Inferior parietal cortex (tissue), 1 donor: ENCODE measurements at regions not wholly inside any gene's neighbourhood (a gene's known extent, or its start where the extent isn't known, plus 50 kb on each side); places are given as distances from the start of the nearest gene placed in this dataset.
"Not testable (repeated sequence)": the region's sequence is repeated elsewhere in the genome, so short reads cannot be mapped to it uniquely, and the experiment has no call there.

ENCODE experiments used
- DNase-seq: peaks from one replicate; pipeline ENCODE4 v3.0.0-alpha.2; 2016; ENCODE audit errors: extremely low spot score

DNA sequence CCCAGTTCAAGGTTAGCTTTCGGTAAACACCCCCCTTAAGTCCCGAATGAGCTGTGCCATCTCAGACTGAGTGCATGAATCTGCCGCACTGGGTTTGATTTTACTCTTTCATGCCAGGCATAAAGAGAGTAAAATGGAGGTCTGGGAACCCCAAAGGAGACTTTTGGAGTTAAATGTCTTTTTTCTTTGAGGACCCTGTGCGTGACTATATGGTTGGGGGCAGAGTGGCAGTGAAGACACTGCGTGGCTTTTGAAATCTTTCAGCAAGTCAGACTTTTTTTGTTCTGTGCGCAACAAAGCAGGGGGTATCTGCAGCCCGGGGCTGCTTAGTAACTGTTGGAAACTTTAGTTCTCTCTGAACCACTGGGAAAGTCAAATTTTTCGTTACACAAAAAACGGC, 392.9 kb upstream of the SALL1 start:
- DNase-seq: no peak

DNA sequence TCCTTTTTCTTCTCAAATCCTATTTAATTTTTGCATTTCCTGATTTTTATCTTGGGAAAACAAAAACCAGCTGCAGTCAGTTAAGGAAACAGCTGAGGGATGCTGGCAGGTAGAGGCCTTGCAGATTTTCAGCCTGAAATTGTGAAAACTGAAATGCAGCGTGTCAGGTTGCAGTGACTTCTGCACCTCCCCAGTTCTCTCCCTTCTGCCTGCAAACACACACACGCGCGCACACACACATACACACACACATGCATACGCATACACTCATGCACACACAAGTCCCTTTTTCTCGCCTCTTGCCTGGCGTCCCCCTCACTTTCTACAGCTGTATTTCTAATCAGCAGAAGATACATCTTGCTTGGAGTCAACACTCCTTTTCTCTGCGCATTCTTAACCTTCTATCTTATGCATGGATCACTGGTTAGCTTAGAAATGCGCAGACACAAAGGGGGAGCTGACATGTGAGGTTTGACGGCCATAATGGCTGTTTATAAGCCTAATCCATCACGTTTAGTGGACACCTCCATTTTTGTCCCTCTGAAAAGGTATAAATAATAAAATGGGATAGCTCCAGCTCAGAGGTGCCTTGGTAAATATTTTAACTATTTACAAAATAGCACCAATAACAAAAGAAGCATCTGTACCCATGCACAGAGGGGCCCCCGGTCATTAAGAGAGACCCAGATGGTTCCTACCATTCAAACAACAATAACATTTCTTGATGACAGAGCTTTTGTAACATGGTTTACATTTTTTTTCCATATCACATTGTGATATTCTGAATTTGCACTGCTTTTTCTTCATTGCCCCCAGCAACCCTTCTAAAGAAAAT, 392.1 kb upstream of the SALL1 start:
- no peak for DNase-seq

DNA sequence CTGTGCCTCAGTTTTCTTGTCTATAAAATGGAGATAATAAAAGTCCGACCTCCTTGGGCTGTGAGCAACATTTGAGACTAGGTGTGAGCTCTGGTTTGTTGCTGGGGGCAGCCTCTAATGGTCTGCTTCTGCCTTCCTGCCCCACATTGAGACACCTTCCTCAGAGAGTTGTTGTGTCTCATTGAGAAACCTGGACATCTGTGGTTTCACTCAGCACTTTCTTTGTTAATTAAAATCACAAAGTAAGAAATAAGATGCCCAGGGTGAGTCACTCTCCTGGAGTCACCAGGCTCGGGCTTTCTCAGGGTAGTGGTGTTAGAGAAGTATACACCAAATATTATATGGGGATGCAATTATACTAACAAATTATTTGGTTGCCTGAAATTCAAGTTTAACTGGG, 389.2 kb upstream of the SALL1 start:
- no peak for DNase-seq

DNA sequence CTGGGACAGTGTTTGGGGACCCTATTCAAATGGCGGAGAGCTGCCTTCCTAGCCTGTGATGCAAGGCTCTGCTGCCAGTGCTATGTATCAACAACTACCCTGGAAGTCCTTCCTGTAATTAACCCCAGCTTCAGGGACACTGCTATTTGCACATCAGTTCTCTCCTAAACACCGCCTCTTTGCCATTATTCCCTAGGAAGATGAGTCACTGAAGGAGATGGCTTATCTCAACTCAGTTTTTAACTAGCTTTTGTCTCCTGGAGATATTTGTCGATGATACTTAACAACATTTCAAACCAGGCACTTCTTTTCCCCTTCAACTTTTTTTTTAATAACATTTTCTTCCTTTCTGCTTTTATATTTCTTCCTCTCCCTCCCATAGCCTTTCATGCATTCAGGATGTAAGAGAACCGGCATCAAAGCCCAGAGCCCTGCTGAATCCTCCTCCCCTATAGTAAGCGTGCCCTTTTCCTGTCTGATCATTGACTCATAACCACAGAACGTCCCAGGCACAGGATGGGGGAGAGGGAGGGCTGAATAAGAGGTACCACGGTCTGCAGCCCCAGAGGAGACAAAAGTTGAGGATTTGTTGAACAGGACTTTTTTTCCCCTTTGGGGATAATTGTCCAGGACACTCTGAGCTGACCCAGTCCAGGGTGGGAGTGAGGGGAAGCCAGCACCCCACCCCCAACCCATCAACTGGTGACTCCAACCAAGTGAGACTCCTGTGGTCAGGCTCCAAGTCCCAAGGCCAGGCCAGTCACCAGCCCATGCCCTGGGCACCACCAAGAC, 387.8 kb upstream of the SALL1 start:
- DNase-seq: no peak

DNA sequence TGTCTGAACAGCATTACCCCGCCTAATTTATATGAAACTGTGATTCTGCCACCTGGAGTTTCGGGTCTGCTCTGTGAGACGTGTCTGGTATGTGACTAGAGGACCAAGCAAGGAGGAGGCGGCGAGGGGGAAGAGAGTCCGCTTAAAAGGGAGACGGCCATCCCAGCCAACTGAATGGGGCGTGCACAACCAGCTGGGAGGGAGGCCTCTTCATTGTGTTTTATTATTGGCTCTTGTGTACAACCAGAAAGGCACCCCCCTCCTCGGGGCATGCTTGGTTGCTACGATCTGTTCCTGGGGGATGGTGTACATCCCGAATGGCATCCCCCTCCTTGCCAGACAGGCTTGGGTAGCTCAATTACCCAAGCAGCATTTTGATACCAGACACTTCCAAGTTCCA, 384.5 kb upstream of the SALL1 start:
- DNase-seq: no peak

DNA sequence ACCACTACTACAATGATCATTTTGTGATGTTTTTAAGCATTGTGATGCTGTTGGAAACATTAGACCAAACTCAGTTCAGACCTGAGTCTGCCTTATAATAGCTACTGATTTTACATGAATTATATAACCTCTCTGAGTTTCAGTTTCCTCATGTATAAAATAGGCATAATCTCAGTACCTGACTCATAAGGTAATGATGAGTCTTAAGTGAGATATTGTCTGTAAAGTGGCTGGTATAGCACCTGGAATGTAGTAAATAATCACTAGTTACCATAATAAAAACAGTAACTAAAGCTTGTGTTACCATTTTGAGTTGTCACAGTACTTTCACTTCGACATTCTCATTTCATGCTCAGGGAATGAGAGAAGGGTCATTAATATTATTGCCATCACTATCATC, 381.5 kb upstream of the SALL1 start:
- DNase-seq: no peak

DNA sequence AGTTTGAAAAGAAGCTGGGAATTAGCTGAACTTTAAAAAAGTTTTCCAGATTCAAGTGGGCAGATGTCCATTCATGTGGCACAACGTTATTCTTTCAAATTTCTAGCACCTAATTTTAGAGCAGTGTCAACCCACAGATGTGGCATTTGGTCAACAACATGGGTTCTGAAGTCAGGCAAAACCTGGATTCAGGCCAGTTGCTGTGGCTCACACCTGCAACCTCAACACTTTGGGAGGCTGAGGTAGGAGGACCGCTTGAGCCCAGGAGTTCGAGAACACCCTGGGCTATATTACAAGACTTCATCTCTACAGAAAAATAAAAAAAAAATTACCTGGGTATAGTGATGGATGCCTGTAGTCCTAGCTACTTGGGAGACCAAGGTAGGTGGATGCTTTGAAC, 380.2 kb upstream of the SALL1 start:
- no peak for DNase-seq

DNA sequence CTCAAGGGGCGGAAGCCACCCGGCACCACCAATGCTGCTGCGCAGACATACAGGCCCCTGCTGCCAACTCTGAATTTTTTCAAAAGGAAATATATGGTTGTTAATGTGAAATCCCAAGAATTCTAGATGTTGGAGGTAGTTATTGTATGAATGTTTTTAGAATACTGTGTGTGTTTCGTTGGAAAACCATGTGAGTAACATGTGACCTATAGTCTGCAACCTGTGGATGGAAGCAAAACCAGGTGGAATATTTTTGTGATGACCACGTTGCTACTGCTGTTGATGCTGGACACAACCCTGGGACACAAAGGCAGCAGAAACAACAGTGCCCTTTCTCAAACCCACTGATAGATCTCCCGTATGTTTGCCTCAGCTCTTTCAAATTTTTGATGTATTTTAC, 376.3 kb upstream of the SALL1 start:
- no peak for DNase-seq

DNA sequence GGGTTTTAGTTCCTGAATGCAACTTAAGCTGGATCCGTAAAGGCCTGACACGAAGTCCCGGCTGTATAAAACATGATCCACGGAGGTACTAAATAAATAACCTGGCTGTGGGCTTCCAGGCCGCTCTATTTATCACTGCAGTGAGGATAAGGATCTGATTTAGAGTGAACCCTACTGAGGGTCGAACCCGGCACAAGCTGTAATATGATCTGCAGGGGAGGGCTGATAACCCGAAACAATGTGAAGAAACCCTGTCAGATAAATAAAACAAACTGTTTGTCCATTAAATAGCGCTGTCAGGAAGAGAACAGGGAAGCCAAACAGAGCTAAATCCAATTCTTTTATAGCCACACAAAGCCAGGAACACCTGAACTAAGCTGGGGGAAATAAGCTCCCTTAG, 375.6 kb upstream of the SALL1 start:
- no peak for DNase-seq

DNA sequence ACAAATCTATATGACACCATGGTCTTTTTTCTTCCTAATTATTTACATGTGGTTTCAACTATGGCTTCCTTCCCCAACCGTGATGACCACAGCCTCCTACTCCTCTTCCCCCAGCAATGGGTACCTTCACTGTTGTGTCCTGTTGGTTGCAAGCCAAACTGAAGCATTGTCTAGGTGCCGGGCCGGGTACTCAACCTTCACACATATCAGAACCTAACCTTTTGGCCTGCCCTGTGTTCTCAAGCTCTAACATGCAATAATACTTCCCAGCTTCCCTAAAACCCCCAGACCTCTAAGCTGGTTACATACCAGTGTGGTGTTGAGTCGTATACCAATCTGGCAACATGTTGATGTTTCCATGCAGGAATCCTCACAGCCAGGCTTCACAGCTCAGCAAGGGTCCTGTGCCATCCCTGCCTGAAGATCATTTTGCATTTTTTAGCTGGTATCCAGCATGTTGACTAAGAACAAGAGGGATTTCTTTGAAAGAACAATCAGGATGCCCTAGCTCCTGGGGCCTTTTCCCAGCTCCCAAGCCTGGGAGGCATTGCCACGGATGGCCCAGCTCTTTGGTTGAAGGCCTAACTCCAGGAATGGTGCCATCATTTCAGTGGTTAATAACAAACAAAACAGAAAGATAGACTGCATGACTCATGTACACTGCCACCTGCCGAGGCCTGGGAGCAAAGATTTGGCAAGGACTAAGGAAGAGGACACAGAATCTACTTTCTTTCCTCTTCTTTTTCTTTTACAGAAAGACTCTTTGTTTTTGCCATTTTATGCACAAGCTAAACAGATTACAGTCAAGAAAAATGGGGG, 373.7 kb upstream of the SALL1 start:
- peak; percentile 23 for DNase-seq

DNA sequence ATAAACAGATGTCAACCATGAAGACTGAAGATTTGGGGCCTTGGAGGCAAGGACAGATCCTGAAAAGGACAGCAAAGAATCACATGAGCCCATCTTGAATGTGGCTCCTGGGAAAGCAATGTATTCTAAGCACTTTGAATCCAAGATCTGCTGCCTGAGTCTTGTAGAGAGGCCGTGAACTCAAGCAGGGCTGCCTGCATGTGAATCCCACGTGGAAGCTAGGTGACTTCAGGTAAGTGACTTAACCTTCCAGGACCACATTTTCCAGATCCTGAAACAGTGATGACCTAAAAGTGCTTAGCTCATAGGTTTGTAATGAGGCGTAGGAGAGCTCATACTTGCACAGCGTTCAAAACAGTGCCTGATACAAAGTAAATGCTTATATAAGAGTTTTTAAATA, 373.0 kb upstream of the SALL1 start:
- DNase-seq: no peak

DNA sequence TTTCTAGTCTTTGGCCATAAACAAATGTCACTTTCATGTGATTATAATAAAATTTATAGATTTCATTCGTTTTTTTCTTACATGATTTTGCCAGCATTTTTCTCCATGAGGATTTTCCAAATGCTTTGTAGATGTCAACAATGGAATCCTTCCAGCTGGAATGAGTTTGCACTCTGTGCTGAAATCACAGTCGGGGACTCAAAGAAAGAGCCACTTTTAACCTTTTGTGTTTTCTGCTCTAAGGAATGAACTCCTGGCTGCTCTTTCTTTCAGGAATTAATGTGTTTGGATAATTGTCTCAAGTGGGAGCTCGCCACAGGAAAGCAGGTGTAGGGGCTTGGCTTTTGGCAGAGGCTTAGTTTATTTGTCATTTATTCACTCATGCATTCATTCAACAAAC, 372.3 kb upstream of the SALL1 start:
- no peak for DNase-seq

DNA sequence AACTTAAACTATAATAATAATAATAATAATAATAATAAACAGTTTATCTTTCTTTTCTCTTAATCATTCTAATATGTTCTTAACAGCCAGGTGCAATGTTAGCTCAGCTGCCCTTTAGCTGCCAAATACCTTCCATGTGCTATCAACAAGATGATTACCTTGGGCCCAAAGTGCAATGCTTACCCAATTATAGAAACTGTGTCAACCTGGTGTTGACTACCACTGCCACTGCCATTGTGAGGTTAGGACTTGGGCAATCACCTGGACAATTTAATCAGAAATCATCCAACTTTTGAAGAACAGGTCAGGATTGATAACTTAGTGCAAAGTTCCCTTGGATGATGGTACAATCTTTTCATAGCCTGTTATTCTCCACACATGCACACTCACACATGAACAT, 371.8 kb upstream of the SALL1 start:
- DNase-seq: no peak

DNA sequence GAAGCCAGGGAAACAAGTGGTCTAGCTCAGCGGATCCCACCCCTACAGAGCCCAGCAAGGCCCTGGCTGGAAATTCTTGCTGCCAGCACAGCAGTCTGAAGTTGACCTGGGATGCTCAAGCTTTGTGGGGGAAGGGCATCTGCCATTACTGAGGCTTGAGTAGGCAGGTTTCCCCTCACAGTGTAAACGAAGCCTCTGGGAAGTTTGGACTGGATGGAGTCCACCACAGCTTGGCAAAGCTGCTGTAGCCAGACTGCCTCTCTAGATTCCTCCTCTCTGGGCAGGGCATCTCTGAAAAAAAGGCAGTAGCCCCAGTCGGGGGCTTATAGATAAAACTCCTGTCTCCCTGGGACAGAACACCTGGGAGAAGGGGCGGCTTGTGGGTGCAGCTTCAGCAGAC, 365.9 kb upstream of the SALL1 start:
- DNase-seq: not testable (repeated sequence)

DNA sequence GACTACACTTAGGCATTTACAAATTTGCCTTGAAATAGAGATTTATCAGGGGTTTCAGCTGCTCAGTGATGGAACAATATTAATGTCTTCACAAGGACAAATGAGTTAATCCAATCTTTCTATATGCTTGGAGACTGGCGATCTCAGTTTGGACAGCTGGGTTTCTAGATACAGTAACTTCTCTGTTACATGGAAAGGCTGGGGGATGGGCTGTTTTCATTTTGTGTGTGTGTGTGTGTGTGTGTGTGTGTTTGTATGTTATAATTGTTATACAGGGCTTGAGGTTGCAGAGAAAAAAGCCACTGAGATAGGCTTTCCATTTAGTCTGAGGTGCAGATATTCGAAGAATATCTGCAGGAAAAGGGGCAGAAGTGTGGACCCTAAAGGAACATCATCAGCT, 359.3 kb upstream of the SALL1 start:
- no peak for DNase-seq

DNA sequence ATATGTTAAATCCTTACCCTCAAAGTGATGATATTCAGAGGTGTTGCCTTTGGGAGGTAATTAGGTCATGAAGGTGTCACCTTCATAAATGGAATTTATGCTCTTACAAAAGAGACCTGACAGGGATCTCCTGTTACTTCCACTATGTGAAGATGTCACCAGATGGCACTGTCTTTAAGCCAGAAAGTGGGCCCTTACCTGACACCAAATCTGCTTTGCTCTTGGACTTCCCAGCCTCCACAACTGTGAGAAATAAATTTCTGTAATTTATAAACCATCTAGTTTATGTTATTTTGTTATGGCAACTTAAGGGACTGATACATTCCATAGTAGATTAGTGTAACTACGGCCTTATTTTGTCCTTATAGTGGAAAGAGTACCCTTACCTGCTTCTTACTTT, 358.3 kb upstream of the SALL1 start:
- DNase-seq: no peak

DNA sequence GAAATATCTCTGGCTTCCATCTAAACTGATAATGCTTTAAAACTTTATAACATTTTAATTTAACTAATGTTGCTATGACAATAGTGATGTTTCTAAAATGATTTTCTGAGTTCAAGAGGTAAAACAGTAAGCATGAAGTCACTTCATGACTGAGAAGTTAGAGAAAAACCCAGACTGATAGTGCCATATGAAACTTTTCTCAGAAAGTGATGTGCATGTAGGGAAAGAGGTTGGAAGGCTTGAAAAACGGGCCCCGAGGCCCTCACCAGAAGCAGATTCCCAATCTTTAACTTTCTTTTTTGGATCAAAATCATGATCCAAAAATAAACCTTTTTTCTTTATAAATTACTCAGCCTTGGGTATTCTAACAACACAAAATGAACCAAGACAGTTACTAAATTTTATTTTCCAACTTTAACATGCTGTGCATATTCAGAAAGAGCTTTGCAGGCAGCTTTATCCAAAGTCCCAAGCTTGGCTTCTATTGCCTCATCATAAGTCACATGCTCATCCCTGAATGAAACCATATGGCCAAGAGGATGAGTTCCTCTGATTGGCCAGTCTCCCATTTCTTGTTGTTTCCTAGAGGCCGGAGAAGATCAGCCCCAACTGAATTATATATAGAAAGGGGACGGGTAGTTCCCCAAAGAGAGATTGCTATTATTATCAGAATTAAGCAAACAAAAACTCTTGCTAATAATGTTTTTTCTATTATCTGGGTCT, 357.6 kb upstream of the SALL1 start:
- DNase-seq: no peak

DNA sequence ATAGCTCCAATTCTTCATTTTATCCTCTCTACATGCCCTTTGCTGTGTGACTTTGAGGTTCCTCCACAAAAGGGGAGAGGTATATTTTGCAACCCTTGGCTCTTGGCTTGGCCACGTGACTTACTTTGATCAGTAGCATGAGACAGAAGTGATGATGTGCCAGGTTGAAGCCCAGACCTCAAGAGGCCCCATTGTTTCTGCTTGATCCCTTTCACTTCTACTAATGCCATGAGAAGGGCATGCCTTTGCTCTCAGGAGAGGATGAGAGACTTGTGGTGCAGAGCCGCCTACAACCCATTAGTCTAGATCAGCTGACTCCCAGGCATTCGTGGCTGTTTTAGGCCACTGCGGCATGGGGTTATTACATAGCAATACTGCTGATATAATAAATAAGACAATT, 356.2 kb upstream of the SALL1 start:
- DNase-seq: no peak

DNA sequence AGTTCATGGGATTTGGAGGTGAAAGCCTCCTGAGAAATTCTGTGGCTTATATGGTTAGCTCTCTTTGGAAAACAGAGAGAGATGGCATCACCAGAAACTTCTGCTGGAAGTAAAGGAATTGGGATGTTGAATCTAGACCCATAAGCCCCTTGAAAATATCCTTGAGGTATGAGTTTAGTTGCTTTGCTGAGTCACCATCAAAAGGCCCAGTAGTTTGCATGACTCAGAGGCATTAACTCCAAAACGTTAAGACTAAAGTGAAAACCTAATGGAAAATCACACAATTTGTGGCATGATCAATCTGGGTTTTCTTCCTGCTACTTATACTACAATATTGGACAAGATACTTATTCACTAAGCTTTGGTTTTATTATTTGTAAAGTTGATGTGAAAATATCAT, 349.2 kb upstream of the SALL1 start:
- no peak for DNase-seq

DNA sequence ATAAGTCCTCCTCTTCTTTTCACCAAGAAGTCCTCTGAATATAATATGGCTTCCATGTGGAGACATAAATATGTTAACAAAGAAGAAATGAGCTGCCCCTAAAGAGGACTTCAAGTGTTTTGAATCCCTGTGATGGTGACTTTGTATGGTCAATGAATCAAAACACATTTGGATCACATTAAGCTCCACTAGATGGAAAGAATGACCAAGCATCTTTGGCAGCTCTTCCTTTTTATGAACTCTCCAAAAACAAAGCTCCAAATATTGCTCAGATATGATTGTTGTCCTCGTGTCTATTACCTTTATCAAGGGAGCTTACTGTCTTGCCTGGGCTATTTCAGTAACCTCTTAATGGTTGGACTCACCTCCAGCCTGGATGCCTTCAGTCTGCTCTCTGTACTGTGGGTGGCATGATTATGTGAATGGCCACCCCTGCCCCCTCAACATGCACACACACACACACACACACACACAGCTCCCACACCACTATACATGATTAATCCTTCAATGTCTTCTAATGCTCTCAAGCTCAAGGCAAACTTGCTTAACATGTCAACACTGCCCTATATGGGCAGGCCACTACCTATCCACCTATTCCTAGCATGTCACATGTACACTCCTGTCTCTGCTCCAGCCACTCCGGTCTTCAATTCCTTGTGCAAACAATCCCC, 346.6 kb upstream of the SALL1 start:
- no peak for DNase-seq

DNA sequence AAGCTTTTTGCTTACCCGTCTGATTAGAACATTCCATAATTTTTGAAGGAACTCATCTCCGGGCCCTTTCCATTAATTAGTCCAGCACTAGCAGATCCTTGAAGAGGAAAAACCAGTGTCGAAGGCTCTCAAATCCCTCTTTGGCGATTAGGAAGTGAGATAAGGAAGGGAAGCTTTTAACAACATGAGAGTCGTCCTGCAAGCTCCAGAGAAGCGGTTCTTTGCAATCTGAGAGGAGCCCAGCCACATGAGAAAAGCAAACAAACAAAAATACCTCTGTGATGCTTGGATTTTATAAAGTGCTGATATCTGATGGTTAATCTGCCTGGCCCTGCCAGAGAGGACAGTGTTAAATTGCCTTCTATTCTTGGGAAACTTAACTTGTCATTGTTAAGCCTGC, 339.8 kb upstream of the SALL1 start:
- no peak for DNase-seq
